Fibroblast of villous mesenchyme (primary cell): ENCODE measurements at regions not wholly inside any gene's neighbourhood (a gene's known extent, or its start where the extent isn't known, plus 50 kb on each side); places are given as distances from the start of the nearest gene placed in this dataset.

Experiments
- DNase-seq: peaks from one replicate; pipeline ENCODE4 v3.0.0-alpha.2; 2010; ENCODE audit warnings: low read depth
- H3K4me3 ChIP-seq: 2 replicates; pipeline ENCODE4 v1.5.1; 2011; ENCODE audit warnings: low read depth, mild to moderate bottlenecking, low read length
- TF ChIP-seq, protein P1 (sequence below): IDR thresholded peaks from 2 replicates; pipeline ENCODE4 v1.5.1; 2012; ENCODE audit warnings: low read depth, mild to moderate bottlenecking, low read length; ENCODE audit not compliant: insufficient read depth

GRCh38 chr18:77776104-77776503 is 526.5 kb downstream of the GALR1 start:
- H3K4me3 ChIP-seq, result no peak overlapping the region
- DNase-seq, result no peak
- TF ChIP-seq, protein P1, sequence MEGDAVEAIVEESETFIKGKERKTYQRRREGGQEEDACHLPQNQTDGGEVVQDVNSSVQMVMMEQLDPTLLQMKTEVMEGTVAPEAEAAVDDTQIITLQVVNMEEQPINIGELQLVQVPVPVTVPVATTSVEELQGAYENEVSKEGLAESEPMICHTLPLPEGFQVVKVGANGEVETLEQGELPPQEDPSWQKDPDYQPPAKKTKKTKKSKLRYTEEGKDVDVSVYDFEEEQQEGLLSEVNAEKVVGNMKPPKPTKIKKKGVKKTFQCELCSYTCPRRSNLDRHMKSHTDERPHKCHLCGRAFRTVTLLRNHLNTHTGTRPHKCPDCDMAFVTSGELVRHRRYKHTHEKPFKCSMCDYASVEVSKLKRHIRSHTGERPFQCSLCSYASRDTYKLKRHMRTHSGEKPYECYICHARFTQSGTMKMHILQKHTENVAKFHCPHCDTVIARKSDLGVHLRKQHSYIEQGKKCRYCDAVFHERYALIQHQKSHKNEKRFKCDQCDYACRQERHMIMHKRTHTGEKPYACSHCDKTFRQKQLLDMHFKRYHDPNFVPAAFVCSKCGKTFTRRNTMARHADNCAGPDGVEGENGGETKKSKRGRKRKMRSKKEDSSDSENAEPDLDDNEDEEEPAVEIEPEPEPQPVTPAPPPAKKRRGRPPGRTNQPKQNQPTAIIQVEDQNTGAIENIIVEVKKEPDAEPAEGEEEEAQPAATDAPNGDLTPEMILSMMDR, result no peak

- TF ChIP-seq, protein P1, result no peak
- H3K4me3 ChIP-seq, result no peak overlapping the region
- no peak for DNase-seq
Observed at GRCh38 chr18:77777163-77777562, 527.5 kb downstream of the GALR1 start.

- no peak for DNase-seq
- TF ChIP-seq, protein P1, result no peak
- H3K4me3 ChIP-seq, result no peak overlapping the region
Observed at GRCh38 chr18:77784759-77785379, 535.2 kb downstream of the GALR1 start.

GRCh38 chr18:77785415-77785975 is 535.8 kb downstream of the GALR1 start:
- TF ChIP-seq, protein P1, result no peak
- no peak for DNase-seq
- no peak overlapping the region for H3K4me3 ChIP-seq

GRCh38 chr18:77803024-77803423 is 553.4 kb downstream of the GALR1 start:
- DNase-seq, result no peak
- TF ChIP-seq, protein P1, result no peak
- no peak overlapping the region for H3K4me3 ChIP-seq

- TF ChIP-seq, protein P1, result no peak
- H3K4me3 ChIP-seq, result no peak overlapping the region
- no peak for DNase-seq
Observed at GRCh38 chr18:77804382-77804781, 554.7 kb downstream of the GALR1 start.

DNA sequence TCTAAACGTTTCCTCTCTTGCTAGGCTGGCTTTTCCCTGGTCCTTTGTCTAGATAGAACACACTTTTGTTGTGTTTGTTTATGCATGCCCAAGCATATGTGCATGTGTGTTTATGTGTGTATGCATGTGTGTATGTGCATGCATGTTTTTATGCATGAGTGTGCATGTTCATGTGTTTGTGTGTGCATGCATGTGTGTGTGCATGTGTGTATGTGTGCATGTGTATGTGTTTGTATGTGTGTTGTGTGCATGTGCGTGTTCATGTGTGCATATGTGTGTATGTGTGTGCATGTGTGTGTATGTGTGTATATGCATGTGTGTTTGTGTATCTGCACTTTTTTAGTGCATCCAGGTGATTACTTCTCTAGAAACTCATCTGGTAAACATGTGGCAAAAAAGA is 558.0 kb downstream of the GALR1 start:
- TF ChIP-seq, protein P1, result no peak
- H3K4me3 ChIP-seq, result no peak overlapping the region
- no peak for DNase-seq
